Heart left ventricle (tissue), 13 donors: ENCODE measurements at regions not wholly inside any gene's neighbourhood (a gene's known extent, or its start where the extent isn't known, plus 50 kb on each side); places are given as distances from the start of the nearest gene placed in this dataset.

Source experiments
- POLR2A ChIP-seq, 2 donors: fragments of 450-650 bp; IDR thresholded peaks; one replicate each; pipeline ENCODE4 v1.6.1; 2017; ENCODE audit warnings: antibody characterized with exemption in 2 of 2, mild to moderate bottlenecking in 2 of 2, moderate library complexity in 2 of 2
- TF ChIP-seq, protein P1 (sequence below), 12 donors: fragments of 200-600 bp; sonication (generic) in 4 of 12; IDR thresholded peaks; one replicate each; pipeline versions ENCODE4 v1.5.0 to v1.8.0; 2018 to 2022; ENCODE audit warnings: antibody characterized with exemption in 12 of 12, mild to moderate bottlenecking in 5 of 12
- donor health status: ischemic (EF 13 %, LVEDD 7.1; RV severe dilation, severe dysfunction).
- donor health status: DM: no; HTN: yes; CAD: no.
- donor health status: DM: no; HTN: no; CAD: no.
- donor health status: ischemic (EF 25% LVEDD 6.9; RV normal size, moderate dysfunction).
- donor health status: ischemic (EF 25% LVEDD 5.7; RV mildly dilated, moderate dysfunction).
- donor health status: ischemic (EF 35%, LVEDD 5.7; RV mildly dilated, moderate dysfunction).
- donor health status: nonischemic (EF 11% LVEDD 7.7; RV severe dilation, severe dysfunction).
- donor health status: DM: yes; HTN: yes; CAD: no.
- donor health status: PGD.
- donor health status: ischemic (EF 29% LVEDD 5.4; RV normal size, mild dysfunction).
- donor health status: nonischemic (EF 23%, LVEDD 6.1; RV moderate dilation, normal function).

DNA sequence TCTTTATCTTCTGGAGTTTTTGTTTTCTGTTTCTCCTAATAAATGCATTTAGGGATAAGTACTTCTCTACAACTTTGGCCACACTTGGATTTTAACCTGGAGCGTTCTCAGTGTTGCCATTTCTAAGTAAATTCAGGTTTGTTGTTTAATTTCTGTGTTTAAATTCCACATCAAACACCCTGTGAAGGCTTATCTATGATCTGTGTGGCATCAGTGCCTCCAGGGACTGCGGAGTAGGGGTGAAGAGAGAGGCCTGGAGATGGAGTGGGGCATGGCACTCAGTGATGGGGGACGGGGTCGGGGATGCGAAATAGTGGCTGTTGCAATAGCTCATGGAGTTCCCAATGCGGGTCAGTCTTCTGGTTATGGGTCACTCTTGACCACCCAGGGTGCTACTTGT is 294.8 kb downstream of the HS3ST3B1 start:
- TF ChIP-seq POLR2A (IDR thresholded peaks at IDR 0.05), result no peak
- TF ChIP-seq, protein P1, sequence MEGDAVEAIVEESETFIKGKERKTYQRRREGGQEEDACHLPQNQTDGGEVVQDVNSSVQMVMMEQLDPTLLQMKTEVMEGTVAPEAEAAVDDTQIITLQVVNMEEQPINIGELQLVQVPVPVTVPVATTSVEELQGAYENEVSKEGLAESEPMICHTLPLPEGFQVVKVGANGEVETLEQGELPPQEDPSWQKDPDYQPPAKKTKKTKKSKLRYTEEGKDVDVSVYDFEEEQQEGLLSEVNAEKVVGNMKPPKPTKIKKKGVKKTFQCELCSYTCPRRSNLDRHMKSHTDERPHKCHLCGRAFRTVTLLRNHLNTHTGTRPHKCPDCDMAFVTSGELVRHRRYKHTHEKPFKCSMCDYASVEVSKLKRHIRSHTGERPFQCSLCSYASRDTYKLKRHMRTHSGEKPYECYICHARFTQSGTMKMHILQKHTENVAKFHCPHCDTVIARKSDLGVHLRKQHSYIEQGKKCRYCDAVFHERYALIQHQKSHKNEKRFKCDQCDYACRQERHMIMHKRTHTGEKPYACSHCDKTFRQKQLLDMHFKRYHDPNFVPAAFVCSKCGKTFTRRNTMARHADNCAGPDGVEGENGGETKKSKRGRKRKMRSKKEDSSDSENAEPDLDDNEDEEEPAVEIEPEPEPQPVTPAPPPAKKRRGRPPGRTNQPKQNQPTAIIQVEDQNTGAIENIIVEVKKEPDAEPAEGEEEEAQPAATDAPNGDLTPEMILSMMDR (IDR thresholded peaks at IDR 0.05), result no peak
